Right lobe of liver (tissue), 6 donors: ENCODE measurements at regions not wholly inside any gene's neighbourhood (a gene's known extent, or its start where the extent isn't known, plus 50 kb on each side); places are given as distances from the start of the nearest gene placed in this dataset.

Source experiments
- ATAC-seq, 4 donors: fragments of 200-7000 bp; cut with Tn5 transposase; one replicate each; pipeline ENCODE4 v1.9.1; 2020; ENCODE audit warnings: mild to moderate bottlenecking in 4 of 4, moderate library complexity in 4 of 4
- DNase-seq, 3 donors: peaks; one replicate each; pipeline ENCODE4 v3.0.0-alpha.2; 2020
- H3K27ac ChIP-seq, 3 donors: fragments of 200-600 bp; one replicate each; pipeline ENCODE4 v1.8.0; 2022
- H3K27me3 ChIP-seq, 2 donors: fragments of 200-600 bp; one replicate each; pipeline ENCODE4 v1.8.0; 2022
- H3K36me3 ChIP-seq, 4 donors: fragments of 200-600 bp; sonication (generic) in 1 of 4; one replicate each; pipeline versions ENCODE4 v1.5.1 to v1.8.0; 2017 to 2022; ENCODE audit warnings: control low read depth in 1 of 4
- H3K4me1 ChIP-seq, 4 donors: fragments of 200-600 bp; sonication (generic) in 1 of 4; one replicate each; pipeline versions ENCODE4 v1.5.1 to v1.8.0; 2017 to 2022; ENCODE audit warnings: control low read depth in 1 of 4
- H3K4me3 ChIP-seq, 3 donors: fragments of 200-600 bp; one replicate each; pipeline ENCODE4 v1.8.0; 2022
- H3K9me3 ChIP-seq, 4 donors: fragments of 200-600 bp; sonication (generic) in 1 of 4; one replicate each; pipeline versions ENCODE4 v1.5.1 to v1.8.0; 2017 to 2022; ENCODE audit warnings: control low read depth in 1 of 4
- POLR2A ChIP-seq: fragments of 450-650 bp; IDR thresholded peaks from one replicate; pipeline ENCODE4 v1.6.1; 2017; ENCODE audit warnings: antibody characterized with exemption, mild to moderate bottlenecking
- WGBS: methylation state at CpG from one replicate; pipeline ENCODE4 v1.1.6; 2018; ENCODE audit warnings: low coverage, low lambda C conversion rate; ENCODE audit not compliant: insufficient coverage; ENCODE audit errors: missing lambda C conversion rate; 5-methylcytosine and 5-hydroxymethylcytosine counted together
- intact Hi-C, 2 donors: fragments of 100-400 bp; cut with DNase I; formaldehyde crosslinking; loops; one replicate each; pipeline versions ENCODE4 v1.11.2 to v1.14.1; 2022
- TF ChIP-seq, protein P1 (sequence below), 4 donors: fragments of 200-600 bp in 3 of 4; fragments of 450-650 bp in 1 of 4; IDR thresholded peaks; one replicate each; pipeline versions ENCODE4 v1.5.1 to v1.8.0; 2016 to 2022; ENCODE audit warnings: antibody characterized with exemption in 4 of 4, mild to moderate bottlenecking in 2 of 4
- donor health status: DM: no; HTN: yes; CAD: no.
- donor health status: DM: no; HTN: no; CAD: no.
- donor health status: DM: no; HTN: no; CAD: no.
- donor health status: DM: no; HTN: yes; CAD: no.
- donor health status: DM: no; HTN: yes; CAD: no.

- 33% methylated on average over 1 of the region's 1 CpG for WGBS
- Histone ChIP-seq H3K9me3 (no peaks in the 10 kb centered on the region), H3K4me3 (no peak overlapping the region), H3K27ac (no peak overlapping the region), H3K36me3 (no peaks in the 10 kb centered on the region), H3K4me1 (no peaks in the 10 kb centered on the region), H3K27me3 (no peaks in the 10 kb centered on the region)
- ATAC-seq (no peak), DNase-seq (no peak)
- intact Hi-C loops, result no loop called here
- TF ChIP-seq, protein P1, sequence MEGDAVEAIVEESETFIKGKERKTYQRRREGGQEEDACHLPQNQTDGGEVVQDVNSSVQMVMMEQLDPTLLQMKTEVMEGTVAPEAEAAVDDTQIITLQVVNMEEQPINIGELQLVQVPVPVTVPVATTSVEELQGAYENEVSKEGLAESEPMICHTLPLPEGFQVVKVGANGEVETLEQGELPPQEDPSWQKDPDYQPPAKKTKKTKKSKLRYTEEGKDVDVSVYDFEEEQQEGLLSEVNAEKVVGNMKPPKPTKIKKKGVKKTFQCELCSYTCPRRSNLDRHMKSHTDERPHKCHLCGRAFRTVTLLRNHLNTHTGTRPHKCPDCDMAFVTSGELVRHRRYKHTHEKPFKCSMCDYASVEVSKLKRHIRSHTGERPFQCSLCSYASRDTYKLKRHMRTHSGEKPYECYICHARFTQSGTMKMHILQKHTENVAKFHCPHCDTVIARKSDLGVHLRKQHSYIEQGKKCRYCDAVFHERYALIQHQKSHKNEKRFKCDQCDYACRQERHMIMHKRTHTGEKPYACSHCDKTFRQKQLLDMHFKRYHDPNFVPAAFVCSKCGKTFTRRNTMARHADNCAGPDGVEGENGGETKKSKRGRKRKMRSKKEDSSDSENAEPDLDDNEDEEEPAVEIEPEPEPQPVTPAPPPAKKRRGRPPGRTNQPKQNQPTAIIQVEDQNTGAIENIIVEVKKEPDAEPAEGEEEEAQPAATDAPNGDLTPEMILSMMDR (IDR thresholded peaks at IDR 0.05), result no peak
- TF ChIP-seq POLR2A, result no peak
Measured at GRCh38 chr2:156955701-156956100, 301.8 kb upstream of the GALNT5 start.

- Histone ChIP-seq H3K27me3 (no peaks in the 10 kb centered on the region), H3K4me3 (no peak overlapping the region), H3K4me1 (no peaks in the 10 kb centered on the region), H3K36me3 (no peaks in the 10 kb centered on the region), H3K9me3 (no peaks in the 10 kb centered on the region), H3K27ac (no peak overlapping the region)
- no peak for TF ChIP-seq POLR2A
- TF ChIP-seq, protein P1 (IDR thresholded peaks at IDR 0.05), result no peak
- no peak for ATAC-seq
- no peak for DNase-seq
- intact Hi-C loops, result no loop called here
- WGBS, result 49% methylated on average over 2 of the region's 2 CpGs
Measured at GRCh38 chr2:156956161-156956560, 301.3 kb upstream of the GALNT5 start.

DNA sequence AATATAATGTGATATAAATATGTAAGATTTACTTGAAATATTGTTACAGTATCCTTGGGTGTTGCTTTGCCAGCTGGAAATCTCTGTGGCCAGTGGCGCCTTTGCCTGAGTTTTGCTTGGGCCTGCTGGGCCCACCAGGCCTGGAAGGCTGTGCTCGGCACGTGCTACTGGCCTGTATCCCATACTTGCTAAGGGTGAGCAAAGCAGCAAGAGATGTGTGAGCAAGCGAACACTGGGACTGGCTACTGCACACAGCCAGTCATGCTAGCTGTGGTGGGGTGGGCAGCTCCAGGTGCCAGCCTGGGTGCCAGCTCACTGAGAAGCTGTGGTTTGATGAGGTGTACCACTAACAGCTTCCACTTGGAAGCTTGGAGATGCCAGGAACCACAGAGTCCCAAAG, 299.1 kb upstream of the GALNT5 start:
- no peaks in the 10 kb centered on the region for H3K9me3 ChIP-seq
- H3K27ac ChIP-seq, result no peak overlapping the region
- intact Hi-C loops, result no loop called here
- H3K4me1 ChIP-seq, result no peaks in the 10 kb centered on the region
- DNase-seq, result no peak
- ATAC-seq, result no peak
- no peaks in the 10 kb centered on the region for H3K27me3 ChIP-seq
- no peak for TF ChIP-seq POLR2A
- TF ChIP-seq, protein P1 (IDR thresholded peaks at IDR 0.05), result no peak
- no peaks in the 10 kb centered on the region for H3K36me3 ChIP-seq
- no peak overlapping the region for H3K4me3 ChIP-seq
- 62% methylated on average over 3 of the region's 4 CpGs for WGBS

DNA sequence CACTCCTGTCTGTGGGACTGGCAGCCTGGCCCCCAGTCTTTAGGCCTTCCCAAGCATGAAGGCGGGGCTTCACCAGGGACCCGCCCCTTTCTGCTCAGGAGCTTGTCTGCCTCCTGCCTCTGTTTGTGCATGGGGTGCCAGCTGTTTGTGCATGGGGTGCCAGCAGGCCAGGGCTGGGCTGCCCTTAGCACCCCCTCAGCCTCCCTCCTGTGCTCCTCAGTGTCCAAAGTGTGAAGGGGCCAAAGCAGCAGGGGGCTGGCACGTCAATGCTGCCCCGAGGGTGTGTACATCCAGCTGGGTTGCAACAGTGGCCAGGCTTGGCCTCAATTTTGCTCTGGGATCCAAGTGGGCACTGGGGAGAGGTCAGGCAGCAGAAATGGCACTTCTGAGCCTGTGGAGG, 298.0 kb upstream of the GALNT5 start:
- no peak overlapping the region for H3K4me3 ChIP-seq
- TF ChIP-seq POLR2A, result no peak
- TF ChIP-seq, protein P1 (IDR thresholded peaks at IDR 0.05), result no peak
- DNase-seq (no peak), ATAC-seq (no peak)
- no peaks in the 10 kb centered on the region for H3K36me3 ChIP-seq
- H3K4me1 ChIP-seq, result no peaks in the 10 kb centered on the region
- no peak overlapping the region for H3K27ac ChIP-seq
- no peaks in the 10 kb centered on the region for H3K27me3 ChIP-seq
- intact Hi-C loops, result no loop called here
- no peaks in the 10 kb centered on the region for H3K9me3 ChIP-seq
- WGBS, result no CpG with 5 or more reads among the region's 4 CpGs

DNA sequence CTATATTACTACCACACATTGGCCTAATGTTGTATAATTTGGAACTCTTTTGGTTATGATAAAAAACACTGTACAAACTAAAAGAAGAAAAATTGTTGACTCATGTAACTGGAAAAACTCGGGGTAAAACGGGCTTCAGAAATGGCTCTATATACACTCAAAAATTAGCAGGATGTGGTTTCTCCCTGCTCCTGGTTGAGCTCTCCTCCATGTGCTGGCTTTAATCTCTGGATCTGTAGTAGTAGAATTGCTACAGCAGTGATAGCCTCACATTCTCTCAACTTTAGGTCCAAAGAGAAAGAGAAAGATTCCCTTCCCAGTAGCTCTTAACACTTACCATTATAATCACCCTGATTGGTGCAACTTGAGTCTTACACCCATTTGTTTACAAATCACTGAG, 274.9 kb upstream of the GALNT5 start:
- ATAC-seq (peak in 1 of 4 donors; percentile 37), DNase-seq (no peak)
- intact Hi-C loops, result no loop called here
- Histone ChIP-seq H3K27me3 (no peaks in the 10 kb centered on the region), H3K27ac (no peak overlapping the region), H3K9me3 (no peaks in the 10 kb centered on the region), H3K4me3 (no peak overlapping the region), H3K4me1 (no peaks in the 10 kb centered on the region), H3K36me3 (no peaks in the 10 kb centered on the region)
- TF ChIP-seq, protein P1 (IDR thresholded peaks at IDR 0.05), result no peak
- TF ChIP-seq POLR2A, result no peak
- 52% methylated on average over 2 of the region's 2 CpGs for WGBS
